Left forelimb (tissue), 1 donor: ENCODE measurements at regions not wholly inside any gene's neighbourhood (a gene's known extent, or its start where the extent isn't known, plus 50 kb on each side); places are given as distances from the start of the nearest gene placed in this dataset.
A peak's percentile ranks its signal among the peaks of the same experiment; 100 is the strongest.
"Not testable (repeated sequence)": the region's sequence is repeated elsewhere in the genome, so short reads cannot be mapped to it uniquely, and the experiment has no call there.

Experiments
- DNase-seq: peaks from one replicate; pipeline ENCODE4 v3.0.0-alpha.2; 2018; ENCODE audit warnings: low spot score

DNA sequence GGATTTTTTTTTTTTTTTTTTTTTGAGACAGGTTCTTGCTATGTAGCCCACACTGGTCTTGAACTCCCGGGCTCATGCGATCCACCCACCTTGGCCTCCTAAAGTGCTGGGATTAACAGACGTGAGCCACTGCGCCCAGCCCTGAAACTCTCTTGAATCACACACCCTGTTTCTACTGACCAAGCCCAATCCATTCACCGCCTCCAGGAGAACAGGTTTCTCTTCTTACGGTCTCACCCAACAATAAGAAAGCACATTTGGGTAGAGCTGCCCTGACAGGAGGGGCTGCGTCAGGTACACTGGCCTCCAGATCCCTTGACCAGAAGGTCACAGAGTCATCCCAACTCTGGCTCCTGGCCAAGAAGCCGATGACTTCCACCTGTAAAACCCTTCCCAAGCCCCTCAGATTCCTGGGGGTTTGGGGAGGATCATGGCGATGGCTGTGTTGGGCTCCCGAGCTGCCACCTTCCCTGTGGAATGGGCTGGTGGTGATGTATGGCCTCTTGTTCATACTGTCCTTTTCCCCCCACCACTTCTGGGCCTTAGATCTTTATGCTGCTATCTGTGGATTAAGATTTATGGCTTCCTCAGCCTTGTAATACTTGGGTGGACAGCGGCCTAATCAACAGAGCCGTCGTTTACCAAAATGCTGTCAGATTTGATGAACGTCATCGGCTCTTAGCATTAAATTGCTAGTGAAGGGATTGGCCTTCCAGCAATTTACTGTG, 89.1 kb downstream of the KATNIP start:
- DNase-seq, result no peak

DNA sequence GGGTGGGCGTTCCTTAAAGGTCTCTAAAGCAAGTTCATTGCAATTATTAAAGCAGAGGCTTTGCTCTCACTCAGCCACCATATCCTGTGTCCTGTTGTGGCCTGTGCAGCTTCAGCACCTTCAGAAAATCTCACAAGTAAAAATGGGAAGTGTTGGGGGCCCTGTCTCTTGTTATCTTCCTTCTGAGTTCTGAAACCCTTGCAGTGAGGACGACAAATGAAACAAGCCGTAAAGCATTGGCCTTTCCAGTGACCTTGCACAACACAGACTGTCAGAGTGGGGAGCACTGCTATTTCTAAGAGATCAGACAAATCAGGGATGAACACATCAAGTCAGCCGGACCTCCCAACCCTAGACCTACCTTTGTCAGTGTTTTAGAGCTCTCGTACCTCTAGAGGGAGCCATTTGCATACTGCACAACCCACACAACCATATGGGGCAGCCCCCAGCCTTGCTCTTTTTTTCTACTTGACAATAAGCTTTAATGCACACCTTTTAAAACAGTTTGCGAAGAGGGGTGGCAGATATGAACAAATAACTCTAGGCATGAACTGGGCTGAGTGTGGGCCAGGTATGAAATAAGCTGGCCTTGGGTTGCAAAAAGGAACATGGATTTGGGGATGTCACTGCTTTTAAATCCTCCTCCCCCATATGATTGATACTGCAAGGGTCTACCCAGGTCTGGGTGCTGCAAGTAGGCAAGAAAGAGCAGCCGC, 89.8 kb downstream of the KATNIP start:
- DNase-seq, result no peak

GRCh38 chr16:27640277-27640600, 90.3 kb downstream of the KATNIP start:
- no peak for DNase-seq

DNA sequence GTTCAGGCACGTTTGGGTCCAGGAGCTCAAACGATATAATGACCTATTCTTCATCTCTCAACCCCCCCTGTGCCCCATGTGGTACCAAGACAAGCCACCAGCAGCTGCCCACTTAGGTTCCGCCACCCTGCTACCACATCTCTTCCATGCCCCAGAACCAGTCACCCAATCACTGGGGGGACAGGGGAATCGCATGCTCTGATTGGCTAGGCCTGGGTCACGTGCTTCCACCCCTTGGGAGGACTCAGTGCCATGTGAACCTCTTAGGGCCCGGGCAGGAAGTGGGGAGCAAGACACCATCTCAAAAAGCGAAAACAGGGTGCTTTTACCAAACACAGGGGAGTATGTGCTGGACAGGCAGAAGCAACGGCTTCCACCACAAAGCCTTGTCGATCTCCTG, 91.3 kb downstream of the KATNIP start:
- no peak for DNase-seq

DNA sequence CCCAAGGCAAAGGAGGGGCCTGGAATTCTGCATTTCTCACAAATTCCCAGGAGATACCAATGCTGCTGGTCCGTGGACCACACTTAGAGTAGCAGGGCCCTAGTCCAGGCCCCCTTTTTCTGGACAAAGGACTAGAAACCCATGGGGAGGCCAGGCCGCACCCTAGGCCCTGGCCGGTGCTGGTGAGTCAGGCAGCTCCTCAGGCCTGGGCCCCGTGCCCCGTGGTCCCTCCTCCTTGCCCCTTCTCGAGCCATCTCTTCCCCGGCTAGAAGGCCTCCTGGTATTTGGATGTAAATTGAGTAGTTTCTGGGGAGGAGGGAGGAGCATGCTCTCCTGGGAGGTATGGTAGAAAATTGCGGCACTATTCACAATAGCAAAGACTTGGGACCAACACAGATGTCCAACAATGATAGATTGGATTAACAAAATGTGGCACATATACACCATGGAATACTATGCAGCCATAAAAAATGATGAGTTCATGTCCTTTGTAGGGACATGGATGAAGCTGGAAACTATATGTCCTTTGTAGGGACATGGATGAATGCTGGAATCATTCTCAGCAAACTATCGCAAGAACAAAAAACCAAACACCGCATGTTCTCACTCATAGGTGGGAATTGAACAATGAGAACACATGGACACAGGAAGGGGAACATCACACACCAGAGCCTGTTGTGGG, 91.9 kb downstream of the KATNIP start:
- not testable (repeated sequence) for DNase-seq

GRCh38 chr16:27642756-27643155, 92.8 kb downstream of the KATNIP start:
- DNase-seq, result no peak

GRCh38 chr16:27644165-27644564, 94.2 kb downstream of the KATNIP start:
- DNase-seq, result no peak

DNA sequence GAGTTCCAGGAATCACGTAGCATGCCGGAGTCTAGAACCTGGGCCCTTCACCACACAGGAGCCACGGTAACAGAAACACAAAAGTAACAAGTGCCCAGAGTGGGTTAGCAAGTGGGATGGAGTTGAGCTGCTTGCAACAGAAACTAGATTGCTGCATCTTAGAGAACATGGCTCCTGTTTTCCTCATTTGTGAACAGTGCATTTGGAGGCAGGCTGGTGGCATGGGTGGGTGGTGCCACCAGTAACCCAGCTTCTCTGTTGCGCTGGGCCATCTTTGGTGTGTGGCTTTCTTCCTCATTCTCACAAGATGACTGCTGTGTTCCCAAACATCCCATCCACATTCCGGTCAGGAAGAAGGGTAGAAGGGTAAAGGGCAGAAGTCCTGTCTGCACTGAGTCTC, 95.5 kb downstream of the KATNIP start:
- no peak for DNase-seq

GRCh38 chr16:27646806-27647205, 96.9 kb downstream of the KATNIP start:
- DNase-seq, result no peak

DNA sequence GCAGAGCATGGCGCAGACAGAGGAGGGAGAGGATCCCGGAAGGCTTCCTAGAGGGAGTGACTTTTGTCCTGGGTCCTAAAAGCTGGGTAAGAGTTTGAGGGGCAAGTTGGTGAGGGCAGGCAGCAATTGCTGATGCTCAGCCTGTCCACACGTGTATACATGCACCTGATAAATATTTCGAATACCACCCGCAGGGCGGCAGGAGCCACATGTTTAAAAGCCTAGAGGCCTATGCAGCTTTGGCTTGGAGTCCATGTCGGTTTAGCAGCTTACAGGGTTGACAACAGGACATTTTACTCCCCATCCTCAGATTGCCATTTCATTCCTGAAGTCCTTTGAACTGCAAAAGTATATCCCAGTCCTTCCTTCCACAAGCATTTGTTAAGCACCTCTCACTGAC, 99.1 kb downstream of the KATNIP start:
- no peak for DNase-seq

DNA sequence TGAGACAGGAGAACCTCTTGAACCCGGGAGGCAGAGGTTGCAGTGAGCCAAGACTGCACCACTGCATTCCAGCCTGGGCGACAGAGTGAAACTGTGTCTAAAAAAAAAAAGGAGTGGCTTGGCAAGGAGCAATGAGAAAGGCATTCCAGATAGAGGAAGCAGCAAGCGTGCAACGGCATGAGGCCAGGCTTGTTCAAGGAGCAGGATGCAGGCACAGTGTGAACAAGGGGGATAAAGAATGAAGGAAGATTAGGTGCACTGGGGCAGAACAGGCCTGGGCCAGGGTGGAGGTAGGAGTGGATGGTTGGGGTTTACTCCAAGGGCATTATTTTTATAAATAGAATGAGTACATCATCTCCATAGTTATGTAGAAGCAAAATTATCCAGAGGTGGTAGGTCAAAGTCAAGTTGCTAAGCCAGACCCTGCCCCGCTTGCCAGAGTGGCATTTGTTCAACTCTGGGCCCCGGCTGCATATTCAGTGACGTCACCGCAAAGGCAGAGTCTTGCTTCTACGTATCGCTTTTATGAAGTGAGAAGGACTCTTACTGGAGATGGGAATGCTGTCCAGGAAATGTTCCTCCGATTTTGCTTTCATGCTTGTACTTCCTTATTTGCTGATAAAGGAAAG, 100.2 kb downstream of the KATNIP start:
- DNase-seq, result no peak

GRCh38 chr16:27651301-27651700, 101.4 kb downstream of the KATNIP start:
- no peak for DNase-seq

DNA sequence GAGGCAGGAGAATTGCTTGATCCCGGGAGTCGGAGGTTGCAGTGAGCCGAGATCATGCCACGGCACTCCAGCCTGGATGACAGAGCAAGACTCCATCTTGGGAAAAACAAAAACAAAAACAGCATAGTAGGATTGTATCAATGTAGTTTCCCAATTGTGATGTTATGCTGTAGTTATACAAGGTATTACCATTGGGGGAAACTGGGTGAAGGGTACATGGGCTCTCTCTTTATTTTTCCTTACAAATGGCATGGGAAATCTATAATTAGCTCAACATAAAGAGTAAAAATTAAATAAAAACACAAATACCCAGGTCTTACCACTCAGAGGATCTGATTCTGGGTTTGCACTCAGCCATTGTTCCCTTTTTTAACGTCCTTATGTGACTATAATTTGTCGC, 107.9 kb downstream of the KATNIP start:
- no peak for DNase-seq

- DNase-seq, result no peak
These were observed 110.6 kb downstream of the KATNIP start for GRCh38 chr16:27660507-27660906.

DNA sequence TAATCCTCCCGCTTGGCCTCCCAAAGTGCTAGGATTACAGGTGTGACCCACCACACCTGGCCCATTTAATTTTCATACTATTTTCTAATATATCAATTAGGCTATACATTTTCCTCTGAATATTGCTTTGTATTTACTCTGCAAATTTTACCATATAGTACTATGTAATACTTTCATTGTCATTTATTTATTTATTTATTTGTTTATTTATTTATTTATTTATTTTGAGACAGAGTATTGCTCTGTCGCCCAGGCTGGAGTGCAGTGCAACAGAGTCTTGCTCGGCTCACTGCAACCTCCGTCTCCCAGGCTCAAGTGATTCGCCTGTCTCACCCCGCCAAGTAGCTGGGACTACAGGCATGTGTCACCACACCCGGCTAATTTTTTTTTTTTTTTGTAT, 113.3 kb downstream of the KATNIP start:
- DNase-seq, result not testable (repeated sequence)

- no peak for DNase-seq
These were observed 115.9 kb downstream of the KATNIP start for GRCh38 chr16:27665881-27666280.

GRCh38 chr16:27670071-27670810, 120.3 kb downstream of the KATNIP start:
- DNase-seq, result no peak

GRCh38 chr16:27671410-27671809, 121.5 kb downstream of the KATNIP start:
- no peak for DNase-seq

- no peak for DNase-seq
These were observed 126.9 kb downstream of the KATNIP start for GRCh38 chr16:27676839-27677238.

- DNase-seq, result peak; percentile 26
These were observed 127.3 kb downstream of the KATNIP start for GRCh38 chr16:27677263-27677662.

DNA sequence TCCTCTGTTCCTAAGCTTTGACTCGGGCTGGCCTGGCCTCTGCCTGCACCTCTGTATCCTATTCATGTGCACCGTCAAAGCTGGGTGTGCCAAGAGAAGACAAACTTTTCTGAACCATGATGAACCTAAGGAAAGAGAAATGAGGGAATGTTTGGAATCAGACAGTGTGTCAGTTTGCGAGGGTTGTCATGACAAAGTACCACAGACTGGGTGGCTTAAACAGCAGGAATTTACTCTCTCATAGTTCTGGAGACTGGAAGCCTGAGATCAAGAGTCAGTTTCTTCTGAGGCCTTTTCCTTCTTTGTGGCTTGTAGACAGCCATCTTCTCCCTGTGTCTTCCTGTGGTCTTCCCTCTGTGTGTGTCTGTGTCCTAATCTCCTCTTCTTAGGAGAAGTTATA, 129.0 kb downstream of the KATNIP start:
- DNase-seq, result no peak

DNA sequence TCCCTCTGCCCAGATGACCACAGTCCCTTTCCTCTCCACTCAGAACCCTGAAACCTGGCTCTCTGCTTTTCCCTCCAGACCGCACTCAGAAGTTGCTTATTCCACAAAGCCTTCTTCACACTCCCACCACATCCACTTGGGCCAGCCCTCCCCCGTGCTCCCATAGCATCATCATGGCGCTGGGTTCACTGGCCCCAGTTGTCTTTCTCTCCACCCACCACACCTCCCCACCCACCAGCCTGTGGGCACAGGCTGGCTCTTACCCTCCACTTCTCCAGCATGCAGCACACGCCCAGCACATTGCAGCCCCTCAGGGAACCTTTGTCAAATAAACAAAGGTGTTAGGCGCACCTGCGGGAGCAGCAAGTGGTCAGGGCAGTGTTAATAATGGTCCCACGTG, 130.0 kb downstream of the KATNIP start:
- DNase-seq, result peak; percentile 36
